ENCODE measurements at regions not wholly inside any gene's neighbourhood (a gene's known extent, or its start where the extent isn't known, plus 50 kb on each side); places are given as distances from the start of the nearest gene placed in this dataset.

GRCh38 chr14:51518711-51519110 lies 133.0 kb upstream of the FRMD6 start:
- H3K27me3 ChIP-seq (ENCODE audit: insufficient read depth, low read depth), result no peaks in the 10 kb centered on the region
- peaks cover 17% of the 10 kb centered on the region for H3K4me1 ChIP-seq (replicated peaks; ENCODE audit: insufficient read depth)
- no peak overlapping the region for H3K4me3 ChIP-seq
- no peak overlapping the region for H3K27ac ChIP-seq
- no peaks in the 10 kb centered on the region for H3F3A ChIP-seq (ENCODE audit: insufficient read depth, low read depth)
- H3K4me2 ChIP-seq, result no peak overlapping the region
- DNase-seq, result no peak
- intact Hi-C loops (cut with micrococcal nuclease; ENCODE audit: unreplicated experiment), result no loop called here
- no peaks in the 10 kb centered on the region for H4K20me1 ChIP-seq (ENCODE audit: insufficient read depth)
- no peak for TF ChIP-seq EZH2 (IDR thresholded peaks at IDR 0.05; ENCODE audit: low read depth)
- TF ChIP-seq, protein P1, sequence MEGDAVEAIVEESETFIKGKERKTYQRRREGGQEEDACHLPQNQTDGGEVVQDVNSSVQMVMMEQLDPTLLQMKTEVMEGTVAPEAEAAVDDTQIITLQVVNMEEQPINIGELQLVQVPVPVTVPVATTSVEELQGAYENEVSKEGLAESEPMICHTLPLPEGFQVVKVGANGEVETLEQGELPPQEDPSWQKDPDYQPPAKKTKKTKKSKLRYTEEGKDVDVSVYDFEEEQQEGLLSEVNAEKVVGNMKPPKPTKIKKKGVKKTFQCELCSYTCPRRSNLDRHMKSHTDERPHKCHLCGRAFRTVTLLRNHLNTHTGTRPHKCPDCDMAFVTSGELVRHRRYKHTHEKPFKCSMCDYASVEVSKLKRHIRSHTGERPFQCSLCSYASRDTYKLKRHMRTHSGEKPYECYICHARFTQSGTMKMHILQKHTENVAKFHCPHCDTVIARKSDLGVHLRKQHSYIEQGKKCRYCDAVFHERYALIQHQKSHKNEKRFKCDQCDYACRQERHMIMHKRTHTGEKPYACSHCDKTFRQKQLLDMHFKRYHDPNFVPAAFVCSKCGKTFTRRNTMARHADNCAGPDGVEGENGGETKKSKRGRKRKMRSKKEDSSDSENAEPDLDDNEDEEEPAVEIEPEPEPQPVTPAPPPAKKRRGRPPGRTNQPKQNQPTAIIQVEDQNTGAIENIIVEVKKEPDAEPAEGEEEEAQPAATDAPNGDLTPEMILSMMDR (conservative IDR thresholded peaks at IDR 0.05), result no peak
- POLR2A ChIA-PET (ENCODE audit: unreplicated experiment), result interaction anchor here (0.6 kb wide), 1 partner anchor 1543 kb away, joined by 4 read pairs; no protein-coding TSS in a partner anchor
- H2AFZ ChIP-seq, result no peak overlapping the region
- H3K36me3 ChIP-seq (ENCODE audit: low read depth), result no peaks in the 10 kb centered on the region
- no peaks in the 10 kb centered on the region for H3K9me2 ChIP-seq (ENCODE audit: insufficient read depth)
- BruUV-seq (replicated peaks), result no TSS peak
- H3K79me2 ChIP-seq (ENCODE audit: low read depth), result no peaks in the 10 kb centered on the region
- CTCF ChIA-PET, result interaction anchor here (0.7 to 1.0 kb wide), 2 partner anchors 10 to 15 kb away, joined by 3 to 4 read pairs; no protein-coding TSS in a partner anchor
- H3K9me3 ChIP-seq (ENCODE audit: insufficient read depth, low read depth), result peaks cover 5% of the 10 kb centered on the region; the same call in 1 of the 2 replicates

- Histone ChIP-seq H3K27me3 (ENCODE audit: insufficient read depth, low read depth) (no peaks in the 10 kb centered on the region), H3K9me2 (ENCODE audit: insufficient read depth) (no peaks in the 10 kb centered on the region), H3K79me2 (ENCODE audit: low read depth) (no peaks in the 10 kb centered on the region), H3K4me1 (replicated peaks; ENCODE audit: insufficient read depth) (peaks cover 17% of the 10 kb centered on the region), H2AFZ (no peak overlapping the region), H3K9me3 (ENCODE audit: insufficient read depth, low read depth) (peaks cover 7% of the 10 kb centered on the region; the same call in 1 of the 2 replicates), H3K27ac (no peak overlapping the region), H4K20me1 (ENCODE audit: insufficient read depth) (no peaks in the 10 kb centered on the region), H3F3A (ENCODE audit: insufficient read depth, low read depth) (no peaks in the 10 kb centered on the region), H3K4me2 (no peak overlapping the region), H3K4me3 (no peak overlapping the region), H3K36me3 (ENCODE audit: low read depth) (no peaks in the 10 kb centered on the region)
- intact Hi-C loops (cut with micrococcal nuclease; ENCODE audit: unreplicated experiment), result no loop called here
- no TSS peak for BruUV-seq (replicated peaks)
- ChIA-PET POLR2A (ENCODE audit: unreplicated experiment) (no interaction called here), CTCF (no interaction called here)
- DNase-seq, result no peak
- TF ChIP-seq, protein P1 (conservative IDR thresholded peaks at IDR 0.05), result no peak
- TF ChIP-seq EZH2 (IDR thresholded peaks at IDR 0.05; ENCODE audit: low read depth), result no peak
These were observed 131.6 kb upstream of the FRMD6 start for GRCh38 chr14:51520087-51520486.

DNA sequence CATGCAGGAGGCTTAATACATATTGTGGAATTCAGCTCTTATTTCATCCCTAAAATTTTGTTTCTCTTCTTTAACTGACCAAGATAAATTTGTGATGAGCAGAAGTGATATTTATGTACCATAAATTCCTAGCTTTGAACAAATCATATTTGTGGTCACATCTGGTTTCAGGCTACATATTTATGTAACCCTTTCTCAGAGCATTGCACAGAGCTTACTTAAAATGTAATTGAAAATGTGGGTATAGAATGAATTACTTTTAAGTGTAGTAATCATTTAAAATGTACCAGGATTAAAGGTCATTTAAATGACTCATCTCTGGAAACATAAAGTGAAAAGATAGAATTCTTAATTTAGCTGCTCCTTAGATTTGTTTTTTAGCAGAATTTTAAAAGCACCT lies 129.9 kb upstream of the FRMD6 start:
- Histone ChIP-seq H3F3A (ENCODE audit: insufficient read depth, low read depth) (no peaks in the 10 kb centered on the region), H3K4me3 (no peak overlapping the region), H3K79me2 (ENCODE audit: low read depth) (no peaks in the 10 kb centered on the region), H4K20me1 (ENCODE audit: insufficient read depth) (no peaks in the 10 kb centered on the region), H3K27me3 (ENCODE audit: insufficient read depth, low read depth) (no peaks in the 10 kb centered on the region), H3K9me2 (ENCODE audit: insufficient read depth) (no peaks in the 10 kb centered on the region), H3K36me3 (ENCODE audit: low read depth) (no peaks in the 10 kb centered on the region), H3K4me2 (no peak overlapping the region), H3K9me3 (ENCODE audit: insufficient read depth, low read depth) (peaks cover 7% of the 10 kb centered on the region; the same call in 1 of the 2 replicates), H3K4me1 (replicated peaks; ENCODE audit: insufficient read depth) (peaks cover 17% of the 10 kb centered on the region), H2AFZ (no peak overlapping the region), H3K27ac (no peak overlapping the region)
- intact Hi-C loops (cut with micrococcal nuclease; ENCODE audit: unreplicated experiment), result no loop called here
- no TSS peak for BruUV-seq (replicated peaks)
- DNase-seq, result no peak
- CTCF ChIA-PET, result interaction anchor here (0.6 kb wide), 2 partner anchors 233 to 444 kb away, joined by 6 to 10 read pairs; no protein-coding TSS in a partner anchor
- POLR2A ChIA-PET (ENCODE audit: unreplicated experiment), result interaction anchor here (0.6 kb wide), 2 partner anchors 130 to 427 kb away, joined by 3 to 20 read pairs; partner anchors contain the start of genes FRMD6 and TRIM9
- TF ChIP-seq, protein P1 (conservative IDR thresholded peaks at IDR 0.05), result no peak
- no peak for TF ChIP-seq EZH2 (IDR thresholded peaks at IDR 0.05; ENCODE audit: low read depth)

Measured in PC-9 (cell line).